HT1080 (cell line): ENCODE measurements at regions not wholly inside any gene's neighbourhood (a gene's known extent, or its start where the extent isn't known, plus 50 kb on each side); places are given as distances from the start of the nearest gene placed in this dataset.

ENCODE experiments used
- DNase-seq: peaks from one replicate; pipeline ENCODE4 v3.0.0-alpha.2; 2015; ENCODE audit warnings: low read depth

DNA sequence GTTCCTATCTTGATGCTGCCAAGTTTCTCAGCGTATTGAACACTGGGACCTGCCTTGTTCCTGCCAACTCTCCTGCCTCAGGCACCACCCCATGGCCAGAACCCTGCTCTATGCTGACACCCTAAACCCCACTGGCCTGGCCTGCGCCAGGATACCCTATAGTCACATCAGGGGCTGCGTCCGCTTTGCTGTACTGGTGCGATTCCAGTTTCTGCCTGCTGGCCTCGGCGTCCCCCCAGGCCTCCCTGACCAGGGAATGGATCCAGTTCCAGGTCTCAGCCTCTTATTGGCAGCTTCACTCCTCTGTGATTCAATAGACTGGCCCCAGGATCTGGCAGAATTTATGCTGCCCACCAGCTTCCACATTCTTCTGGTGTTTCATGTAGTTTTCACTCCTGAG, 55.0 kb downstream of the GPR6 start:
- no peak for DNase-seq

DNA sequence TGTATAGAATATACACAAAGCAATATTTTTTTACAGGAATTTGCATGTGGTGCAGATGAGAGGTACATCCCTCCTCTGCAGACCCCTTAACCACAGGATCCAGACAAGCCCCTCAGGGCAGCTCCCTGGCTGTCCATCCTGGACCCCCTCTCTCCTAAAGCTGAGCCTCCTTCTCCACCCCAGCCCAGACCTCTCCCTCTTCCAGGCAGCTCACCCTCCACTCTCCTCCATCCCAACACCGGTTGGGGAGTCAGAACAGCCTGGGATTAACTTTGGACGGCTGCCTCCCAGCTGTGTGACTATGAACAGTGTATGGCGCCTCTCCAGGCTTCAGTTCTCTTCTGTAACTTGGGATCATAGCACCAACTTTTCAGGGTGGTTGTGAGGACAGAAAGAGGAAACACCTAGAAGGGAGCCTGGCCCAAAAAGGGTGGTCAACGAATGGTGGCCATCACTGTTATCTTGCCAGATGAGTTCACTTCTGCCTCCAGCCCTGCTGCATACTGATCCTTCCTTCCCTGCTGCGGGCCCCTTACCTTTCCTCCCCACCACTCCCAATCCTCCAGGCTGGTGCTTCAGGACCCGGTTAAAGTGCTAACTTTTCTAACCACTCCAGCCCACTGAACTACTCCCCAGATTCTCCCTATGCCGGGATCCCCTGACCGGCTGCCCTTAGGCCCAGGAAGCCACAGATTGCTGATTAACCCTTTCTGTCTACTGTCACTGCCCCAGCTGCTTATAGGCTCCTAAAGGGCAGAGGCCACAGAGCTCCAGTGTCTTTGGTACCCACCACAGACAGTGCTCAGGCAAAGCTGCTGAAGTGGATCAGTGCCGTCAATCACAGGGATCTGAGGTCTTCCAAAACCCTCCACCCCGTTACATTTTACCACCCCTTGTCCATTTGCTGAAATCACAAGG, 55.9 kb downstream of the GPR6 start:
- no peak for DNase-seq

DNA sequence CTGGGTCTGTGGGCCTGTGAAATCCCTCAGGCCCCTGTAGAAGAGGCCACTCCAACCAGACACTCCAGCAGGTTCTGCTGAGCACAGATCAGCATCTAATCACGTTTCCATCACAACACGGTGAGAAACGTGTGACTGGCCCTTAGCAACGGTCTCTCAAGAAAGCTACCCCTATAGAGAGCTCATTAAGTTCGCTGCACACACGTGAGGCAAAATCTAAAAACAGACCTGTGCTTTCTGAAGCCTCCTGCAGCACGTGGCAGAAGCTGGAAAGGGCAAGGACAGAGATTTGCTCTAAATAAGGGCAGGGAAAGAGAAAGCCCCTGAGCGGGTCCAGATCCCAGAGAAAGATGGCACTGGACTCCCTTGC, 56.5 kb downstream of the GPR6 start:
- no peak for DNase-seq

DNA sequence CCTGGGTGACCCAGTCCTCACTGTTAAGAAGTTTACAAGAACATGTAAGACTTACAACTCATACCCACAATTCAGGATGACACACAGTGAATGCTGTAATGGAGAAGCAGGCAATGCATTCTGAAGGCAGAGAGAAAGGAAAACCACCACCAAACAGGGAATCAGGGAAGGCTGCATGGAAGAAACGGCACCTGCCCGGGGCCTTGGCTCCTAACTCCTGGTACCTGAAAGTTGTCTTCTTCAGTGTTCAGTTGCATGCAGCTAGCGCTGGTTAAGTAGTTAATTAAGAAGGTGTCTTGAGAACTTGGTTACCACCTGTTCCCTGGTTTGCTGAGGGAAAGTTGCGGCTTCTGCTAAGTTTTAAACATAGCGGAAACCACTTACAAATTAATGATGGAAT, 57.2 kb downstream of the GPR6 start:
- no peak for DNase-seq

DNA sequence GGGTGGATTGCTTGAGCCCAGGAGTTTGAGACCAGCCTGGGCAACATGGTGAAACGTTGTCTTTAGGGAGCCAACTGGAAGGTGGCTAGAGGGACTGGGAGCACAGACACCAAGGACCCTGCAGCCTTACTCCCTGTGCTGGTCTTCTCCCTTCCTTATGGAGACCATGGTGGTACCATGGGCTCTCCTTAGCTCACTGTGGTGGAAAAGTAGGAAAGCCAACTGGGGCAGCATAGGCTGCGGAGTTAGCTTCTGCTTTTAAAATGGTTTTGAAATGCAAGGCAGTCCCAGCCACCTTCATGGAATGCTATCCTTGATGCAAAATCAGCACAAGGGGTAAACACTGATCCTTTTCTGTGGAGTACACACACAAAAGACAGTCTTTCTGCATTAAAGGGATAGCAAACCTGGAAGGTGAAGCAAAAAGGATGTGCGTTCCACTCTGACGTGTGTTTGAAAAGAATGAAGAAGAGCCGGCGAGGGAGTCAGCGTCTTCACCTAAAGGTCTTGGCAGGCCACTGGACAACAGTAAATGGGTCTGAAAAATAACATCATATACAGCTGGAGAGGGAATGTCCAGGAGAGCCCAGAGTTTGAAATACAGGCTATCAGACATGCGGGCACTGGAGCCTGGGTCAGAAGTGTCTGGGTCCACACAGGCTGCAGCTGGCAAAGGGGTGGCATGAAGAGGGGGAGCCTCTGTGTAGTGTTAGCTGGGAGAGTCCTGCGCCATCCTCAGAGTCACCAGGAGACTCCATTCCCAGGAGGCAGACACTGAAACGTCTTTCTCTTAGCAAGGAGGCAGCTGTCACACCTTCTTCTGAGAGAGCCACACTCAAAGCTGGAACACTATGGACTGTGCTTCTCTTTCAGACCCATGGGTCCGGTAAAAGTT, 58.5 kb downstream of the GPR6 start:
- no peak for DNase-seq

DNA sequence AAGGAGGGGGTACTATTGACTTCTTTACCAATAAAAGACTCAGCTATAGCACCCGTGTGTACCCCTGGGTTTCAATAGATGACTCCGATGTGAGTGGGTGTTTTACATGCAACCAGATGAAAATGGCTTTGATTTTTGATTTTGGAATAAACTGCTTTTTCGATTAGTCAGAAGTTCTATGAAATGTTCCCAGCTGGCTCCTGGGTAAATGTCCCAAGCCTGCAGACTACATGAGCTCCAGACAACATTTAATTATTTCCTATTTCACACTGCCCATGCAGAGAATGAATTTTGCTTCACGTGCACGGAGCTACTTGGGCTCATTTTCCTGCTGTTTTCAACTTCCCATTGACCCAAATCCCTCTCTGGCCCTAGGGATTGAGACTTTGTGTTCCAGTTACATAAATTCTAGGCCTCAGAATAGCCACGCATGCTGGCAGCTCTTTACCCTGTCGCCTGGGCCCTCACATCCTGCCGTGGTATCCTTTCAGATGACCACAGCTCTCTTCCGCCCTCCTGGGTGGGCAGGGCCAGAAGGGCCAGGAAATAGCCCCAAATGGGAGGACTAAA, 59.7 kb downstream of the GPR6 start:
- DNase-seq = no peak

DNA sequence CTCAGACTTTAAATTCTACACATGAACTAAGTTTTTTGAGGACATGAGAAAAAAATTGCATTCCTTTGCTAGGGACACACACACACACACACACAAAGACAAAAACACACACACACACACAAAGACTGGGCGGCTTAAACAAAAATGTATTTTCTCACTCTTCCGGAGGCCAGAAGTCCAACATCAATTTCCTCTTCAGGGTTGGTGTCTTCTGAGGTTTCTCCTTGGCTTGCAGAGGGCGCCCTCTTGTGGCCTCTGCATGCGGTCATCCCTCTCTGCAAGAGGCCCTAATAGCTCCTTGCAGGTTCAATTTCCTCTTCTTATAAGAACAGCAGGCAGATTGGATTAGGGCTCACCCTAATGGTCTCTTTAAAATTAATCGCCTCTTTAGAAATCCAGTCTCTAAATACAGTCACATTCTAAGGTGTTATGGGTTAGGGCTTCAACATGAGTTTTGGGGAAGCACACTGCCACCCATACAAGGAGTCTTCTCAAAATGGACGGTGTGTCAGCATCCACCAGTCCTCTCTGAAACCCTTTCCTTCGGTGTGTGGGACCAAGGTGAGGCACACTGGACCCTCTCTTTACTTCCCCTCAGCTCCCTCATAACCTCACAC, 61.4 kb downstream of the GPR6 start:
- peak; percentile 84 for DNase-seq

DNA sequence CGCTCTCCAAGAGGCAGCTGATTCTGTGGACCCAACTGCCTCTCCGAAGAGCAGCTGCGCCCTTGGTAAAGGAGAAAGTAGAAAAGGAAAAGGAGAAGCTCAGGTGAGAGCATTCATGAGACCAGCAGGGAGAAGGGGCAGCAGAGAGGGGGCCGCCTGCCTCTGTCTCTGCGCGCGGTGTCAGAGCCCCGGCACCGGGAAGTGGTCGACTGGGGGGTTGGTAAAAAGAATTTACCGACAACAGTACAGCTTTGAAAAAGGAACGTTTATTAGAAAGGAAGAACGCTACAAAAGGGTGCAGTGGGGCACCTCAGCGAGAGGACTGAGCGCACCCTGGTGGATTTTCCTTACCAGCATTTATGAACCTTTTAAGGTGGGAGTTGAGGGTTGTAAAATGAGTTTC, 61.9 kb downstream of the GPR6 start:
- peak; percentile 14 for DNase-seq

DNA sequence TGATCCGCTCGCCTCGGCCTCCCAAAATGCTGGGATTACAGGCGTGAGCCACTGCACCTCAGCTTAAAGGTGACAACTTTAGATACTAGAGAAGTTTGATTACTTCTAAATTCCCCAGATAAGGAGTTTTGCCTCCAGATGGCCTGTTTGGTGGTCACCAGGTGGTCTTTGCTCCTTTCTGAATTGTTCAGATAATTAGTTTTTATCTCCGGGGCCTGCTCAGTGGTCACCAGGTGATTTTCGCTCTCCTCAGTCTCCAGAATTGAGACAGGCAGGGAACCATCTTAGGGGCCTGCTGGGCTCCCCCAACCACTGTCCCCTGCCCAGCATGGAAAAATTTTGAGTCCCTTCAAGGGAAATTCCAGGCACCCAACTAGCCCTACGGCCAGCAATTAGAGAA, 62.6 kb downstream of the GPR6 start:
- DNase-seq = no peak

DNA sequence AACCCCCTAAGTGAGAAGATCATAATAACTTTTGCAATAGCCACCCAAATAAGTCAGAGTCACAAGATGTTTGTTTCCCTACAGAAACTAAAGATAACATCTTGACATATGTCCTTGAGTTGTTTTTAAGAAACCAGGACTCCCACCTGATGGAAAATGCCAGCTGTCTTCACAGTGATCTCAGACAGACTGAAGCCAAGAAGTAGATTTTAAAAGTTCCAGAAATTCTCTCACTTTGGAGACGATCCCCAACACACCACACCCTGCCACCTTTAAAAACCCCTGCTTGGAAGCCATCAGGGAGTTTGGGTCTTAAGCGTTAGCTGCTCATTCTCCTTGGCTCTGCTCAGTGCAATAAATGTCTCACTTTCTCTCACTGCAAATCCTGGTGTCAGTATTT, 63.0 kb downstream of the GPR6 start:
- no peak for DNase-seq

DNA sequence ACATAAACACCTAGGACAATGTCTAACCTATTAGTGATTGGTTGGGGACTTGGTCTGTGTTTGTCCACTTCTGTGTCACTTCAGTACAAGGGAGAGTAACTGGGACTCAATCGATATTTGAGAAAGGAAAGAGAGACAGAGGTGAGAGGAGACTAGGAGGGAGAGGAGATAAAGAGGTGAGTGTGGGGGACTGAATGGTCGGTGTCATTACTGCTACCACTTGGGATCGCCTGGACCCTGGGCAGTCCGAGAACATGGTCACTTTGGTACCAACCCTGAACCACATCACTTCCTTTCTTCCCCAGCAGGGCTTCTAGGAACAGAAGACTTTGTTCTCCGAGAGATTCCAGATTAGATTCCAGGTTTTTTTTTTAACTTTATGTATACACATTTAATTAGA, 63.7 kb downstream of the GPR6 start:
- DNase-seq = no peak

DNA sequence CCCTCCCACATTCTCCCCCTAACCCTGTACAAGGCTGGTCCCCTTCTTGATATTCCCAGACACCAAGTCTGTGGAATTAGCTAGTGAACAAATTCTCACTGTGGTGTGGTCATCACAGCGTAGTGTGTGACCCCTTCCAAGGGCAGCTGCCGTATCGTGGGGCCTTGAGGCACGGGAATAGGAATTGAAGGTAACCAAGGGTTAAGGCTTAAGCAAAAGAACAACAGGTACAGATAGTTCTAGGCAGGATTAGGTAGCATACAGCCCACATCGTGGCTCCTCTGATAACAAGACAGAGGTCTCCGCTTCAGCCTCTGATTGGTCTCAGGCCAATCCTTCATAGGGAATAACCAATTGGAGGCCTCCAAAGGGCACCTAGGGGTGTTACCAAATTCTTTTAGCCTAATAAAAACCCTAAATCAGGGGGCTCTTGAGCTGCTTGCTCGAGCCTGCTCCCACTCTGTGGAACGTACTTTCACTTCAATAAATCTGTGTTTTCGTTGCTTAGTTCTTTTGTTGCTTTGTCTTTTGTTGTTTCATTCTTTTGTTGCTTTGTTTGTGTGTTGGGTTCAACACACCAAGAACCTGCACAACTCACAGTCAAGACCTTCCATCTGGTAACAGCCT, 64.7 kb downstream of the GPR6 start:
- DNase-seq = no peak

DNA sequence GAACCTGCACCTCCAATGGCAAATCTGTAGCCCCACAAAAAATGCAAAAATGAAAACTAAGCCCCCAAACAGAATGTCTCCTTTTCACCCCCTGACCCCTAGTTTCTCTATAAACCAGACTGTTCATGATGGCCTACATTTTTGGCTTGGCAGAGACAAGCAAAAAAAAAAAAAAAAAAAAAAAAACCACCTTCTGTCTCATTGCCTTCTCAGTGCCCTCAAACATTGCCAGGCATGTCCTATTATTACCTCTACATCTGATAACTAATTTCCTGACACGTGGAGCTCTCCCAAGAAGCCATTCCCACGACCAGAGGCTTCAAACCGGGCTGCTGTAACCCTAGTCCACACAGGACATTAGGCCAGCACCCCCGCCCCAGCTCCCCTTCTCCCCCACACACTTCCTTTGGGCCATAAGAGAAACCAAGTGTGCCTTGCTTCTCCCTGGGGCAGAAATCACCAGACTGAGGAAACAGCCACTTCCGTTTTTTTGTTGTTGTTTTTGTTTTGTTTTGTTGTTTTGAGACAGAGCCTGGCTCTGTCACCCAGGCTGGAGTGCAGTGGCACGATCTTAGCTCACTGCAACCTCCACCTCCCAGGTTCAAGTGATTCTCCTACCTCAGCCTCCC, 65.4 kb downstream of the GPR6 start:
- no peak for DNase-seq

DNA sequence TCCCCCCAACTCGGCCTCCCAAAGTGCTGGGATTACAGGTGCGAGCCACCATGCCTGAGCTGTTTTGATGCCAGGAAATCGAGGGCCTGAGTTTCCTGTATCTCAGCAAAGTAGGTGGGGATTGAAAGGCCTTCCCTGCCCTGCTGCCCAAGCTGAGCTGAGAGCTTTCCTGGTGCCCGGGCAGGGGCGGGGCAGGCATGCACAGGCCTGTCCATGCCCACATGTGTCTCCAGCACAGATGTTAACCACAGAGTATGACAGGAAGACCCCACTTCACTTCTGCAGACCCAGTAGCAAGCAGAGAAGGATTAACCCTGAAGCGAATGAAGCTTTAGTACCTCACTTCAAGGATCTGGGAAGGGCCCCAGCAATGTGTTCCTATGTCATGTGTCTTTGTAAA, 66.0 kb downstream of the GPR6 start:
- DNase-seq = no peak

DNA sequence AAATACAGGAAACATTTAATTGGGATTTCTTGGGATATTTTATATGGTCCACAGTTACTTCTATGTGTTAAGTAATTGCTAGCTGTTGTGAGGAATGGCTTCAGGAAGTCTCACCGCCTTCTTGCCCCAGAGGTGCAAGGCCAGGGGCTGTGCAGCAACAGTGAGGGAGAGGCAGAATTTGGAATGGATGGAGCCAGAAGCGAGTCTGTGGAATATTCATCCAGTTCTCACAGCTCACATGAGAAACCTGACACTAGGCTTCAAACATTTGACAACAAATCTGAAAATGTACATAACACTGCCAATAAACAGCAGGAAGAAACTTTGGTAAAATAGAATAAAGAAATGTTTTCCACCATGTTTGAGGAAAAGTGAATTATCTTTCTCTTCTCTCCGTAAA, 66.5 kb downstream of the GPR6 start:
- DNase-seq = no peak

DNA sequence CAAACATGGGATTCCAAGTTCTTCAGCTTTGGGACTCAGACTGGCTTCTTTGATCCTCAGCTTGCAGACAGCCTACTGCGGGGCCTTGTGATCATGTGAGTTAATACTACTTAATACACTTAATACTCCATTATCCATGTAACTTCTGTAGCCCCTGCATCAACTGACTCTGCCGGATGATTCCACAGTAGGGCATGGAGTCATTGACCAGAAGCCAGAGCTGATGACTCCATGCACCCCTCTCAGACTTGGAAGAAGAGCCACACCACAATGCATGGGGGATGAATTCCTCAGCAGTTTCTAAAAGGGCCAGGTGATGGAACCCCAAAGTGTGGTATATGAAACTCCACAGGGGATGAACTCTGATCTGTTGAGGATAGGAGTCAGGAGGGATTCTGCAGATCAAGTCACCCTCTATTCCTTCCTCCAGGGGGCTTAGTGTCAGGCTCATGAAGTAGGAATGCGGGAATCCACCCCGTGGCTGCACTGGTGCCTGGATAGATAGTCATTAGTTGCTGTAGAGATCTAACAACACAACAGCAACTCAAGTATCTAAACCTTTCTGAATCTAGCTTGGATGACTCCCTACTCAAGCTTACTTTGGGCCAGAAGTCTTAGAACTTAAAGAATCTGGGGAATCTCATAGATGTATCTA, 70.2 kb downstream of the GPR6 start:
- DNase-seq = peak; percentile 28

DNA sequence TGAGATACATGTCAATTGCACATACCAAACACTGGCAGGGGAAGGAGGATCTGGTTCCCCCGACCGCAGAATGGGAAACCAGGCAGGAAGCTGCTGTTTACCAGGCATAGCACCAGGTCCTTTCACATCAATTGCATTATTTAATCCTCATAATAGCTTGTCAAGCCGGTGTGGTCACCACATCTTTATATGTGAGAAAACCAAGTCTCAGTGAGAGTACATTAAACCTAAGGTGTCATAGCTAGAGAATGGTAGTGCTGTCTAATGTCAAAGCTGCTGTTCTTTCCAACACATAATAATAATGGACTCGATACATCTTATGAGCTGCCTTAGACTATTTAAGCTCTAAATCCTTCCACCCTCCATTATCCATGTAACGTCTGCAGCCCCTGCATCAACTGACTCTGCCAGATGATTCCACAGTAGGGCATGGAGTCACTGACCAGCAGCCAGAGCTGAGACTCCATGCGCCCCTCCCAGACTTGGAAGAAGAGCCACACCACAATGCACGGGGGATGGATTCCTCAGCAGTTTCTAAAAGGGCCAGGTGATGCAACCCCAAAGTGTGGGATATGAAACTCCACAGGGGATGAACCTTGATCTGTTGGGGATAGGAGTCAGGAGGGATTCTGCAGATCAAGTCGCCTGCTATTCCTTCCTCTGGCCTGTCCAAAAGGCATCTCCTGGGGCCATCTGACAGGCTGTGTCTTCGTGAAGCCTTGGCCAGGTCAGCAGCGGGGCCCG, 71.8 kb downstream of the GPR6 start:
- DNase-seq = no peak
